HL-60 (cell line): ENCODE measurements at regions not wholly inside any gene's neighbourhood (a gene's known extent, or its start where the extent isn't known, plus 50 kb on each side); places are given as distances from the start of the nearest gene placed in this dataset.

Source experiments
- GABPA ChIP-seq: IDR thresholded peaks from 2 replicates; pipeline ENCODE4 v1.6.1; 2012; ENCODE audit warnings: low read depth
- POLR2AphosphoS5 ChIP-seq: IDR thresholded peaks from 2 replicates; pipeline ENCODE4 v1.6.1; 2012; ENCODE audit warnings: low read depth
- SPI1 ChIP-seq: IDR thresholded peaks from 2 replicates; pipeline ENCODE4 v1.6.1; 2012; ENCODE audit warnings: low read depth, mild to moderate bottlenecking, borderline replicate concordance
- TF ChIP-seq, protein P1 (sequence below): IDR thresholded peaks from one replicate; pipeline ENCODE4 v1.5.1; 2011; ENCODE audit warnings: low read length, control low read depth, inconsistent platforms; ENCODE audit not compliant: insufficient read depth
- TF ChIP-seq, protein P2 (sequence below): IDR thresholded peaks from 2 replicates; pipeline ENCODE4 v1.6.1; 2012; ENCODE audit warnings: low read depth; ENCODE audit not compliant: insufficient replicate concordance

DNA sequence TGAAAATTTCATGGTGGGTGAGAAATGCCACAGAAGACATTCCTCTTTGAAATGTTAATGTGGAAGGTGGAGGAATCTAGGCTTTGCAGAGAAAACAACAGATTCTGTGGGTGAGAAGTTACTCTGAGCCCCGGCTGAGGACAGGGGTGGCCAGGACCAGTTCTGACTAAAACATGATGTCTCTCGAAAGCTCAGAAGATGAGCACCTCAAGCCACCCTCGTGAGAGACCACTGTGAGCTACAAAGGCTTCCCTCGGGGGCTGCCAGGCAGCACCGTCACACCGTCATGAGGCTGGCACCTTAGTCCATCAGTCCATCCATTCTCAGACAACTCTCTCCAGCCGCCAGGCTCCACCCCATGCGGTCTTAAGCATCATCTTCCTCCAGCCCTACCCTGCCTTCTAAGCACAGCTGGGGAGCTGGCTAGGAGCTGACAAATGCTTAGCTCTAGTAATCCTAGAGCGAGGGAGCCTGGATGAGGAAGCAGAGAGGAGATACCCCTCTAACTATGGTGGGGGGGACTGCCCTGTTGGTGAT, 360.5 kb downstream of the SHANK2 start:
- TF ChIP-seq, protein P1, sequence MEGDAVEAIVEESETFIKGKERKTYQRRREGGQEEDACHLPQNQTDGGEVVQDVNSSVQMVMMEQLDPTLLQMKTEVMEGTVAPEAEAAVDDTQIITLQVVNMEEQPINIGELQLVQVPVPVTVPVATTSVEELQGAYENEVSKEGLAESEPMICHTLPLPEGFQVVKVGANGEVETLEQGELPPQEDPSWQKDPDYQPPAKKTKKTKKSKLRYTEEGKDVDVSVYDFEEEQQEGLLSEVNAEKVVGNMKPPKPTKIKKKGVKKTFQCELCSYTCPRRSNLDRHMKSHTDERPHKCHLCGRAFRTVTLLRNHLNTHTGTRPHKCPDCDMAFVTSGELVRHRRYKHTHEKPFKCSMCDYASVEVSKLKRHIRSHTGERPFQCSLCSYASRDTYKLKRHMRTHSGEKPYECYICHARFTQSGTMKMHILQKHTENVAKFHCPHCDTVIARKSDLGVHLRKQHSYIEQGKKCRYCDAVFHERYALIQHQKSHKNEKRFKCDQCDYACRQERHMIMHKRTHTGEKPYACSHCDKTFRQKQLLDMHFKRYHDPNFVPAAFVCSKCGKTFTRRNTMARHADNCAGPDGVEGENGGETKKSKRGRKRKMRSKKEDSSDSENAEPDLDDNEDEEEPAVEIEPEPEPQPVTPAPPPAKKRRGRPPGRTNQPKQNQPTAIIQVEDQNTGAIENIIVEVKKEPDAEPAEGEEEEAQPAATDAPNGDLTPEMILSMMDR = no peak
- TF ChIP-seq, protein P2, sequence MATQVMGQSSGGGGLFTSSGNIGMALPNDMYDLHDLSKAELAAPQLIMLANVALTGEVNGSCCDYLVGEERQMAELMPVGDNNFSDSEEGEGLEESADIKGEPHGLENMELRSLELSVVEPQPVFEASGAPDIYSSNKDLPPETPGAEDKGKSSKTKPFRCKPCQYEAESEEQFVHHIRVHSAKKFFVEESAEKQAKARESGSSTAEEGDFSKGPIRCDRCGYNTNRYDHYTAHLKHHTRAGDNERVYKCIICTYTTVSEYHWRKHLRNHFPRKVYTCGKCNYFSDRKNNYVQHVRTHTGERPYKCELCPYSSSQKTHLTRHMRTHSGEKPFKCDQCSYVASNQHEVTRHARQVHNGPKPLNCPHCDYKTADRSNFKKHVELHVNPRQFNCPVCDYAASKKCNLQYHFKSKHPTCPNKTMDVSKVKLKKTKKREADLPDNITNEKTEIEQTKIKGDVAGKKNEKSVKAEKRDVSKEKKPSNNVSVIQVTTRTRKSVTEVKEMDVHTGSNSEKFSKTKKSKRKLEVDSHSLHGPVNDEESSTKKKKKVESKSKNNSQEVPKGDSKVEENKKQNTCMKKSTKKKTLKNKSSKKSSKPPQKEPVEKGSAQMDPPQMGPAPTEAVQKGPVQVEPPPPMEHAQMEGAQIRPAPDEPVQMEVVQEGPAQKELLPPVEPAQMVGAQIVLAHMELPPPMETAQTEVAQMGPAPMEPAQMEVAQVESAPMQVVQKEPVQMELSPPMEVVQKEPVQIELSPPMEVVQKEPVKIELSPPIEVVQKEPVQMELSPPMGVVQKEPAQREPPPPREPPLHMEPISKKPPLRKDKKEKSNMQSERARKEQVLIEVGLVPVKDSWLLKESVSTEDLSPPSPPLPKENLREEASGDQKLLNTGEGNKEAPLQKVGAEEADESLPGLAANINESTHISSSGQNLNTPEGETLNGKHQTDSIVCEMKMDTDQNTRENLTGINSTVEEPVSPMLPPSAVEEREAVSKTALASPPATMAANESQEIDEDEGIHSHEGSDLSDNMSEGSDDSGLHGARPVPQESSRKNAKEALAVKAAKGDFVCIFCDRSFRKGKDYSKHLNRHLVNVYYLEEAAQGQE = no peak
- TF ChIP-seq POLR2AphosphoS5 (no peak), GABPA (no peak), SPI1 (no peak)
